SK-N-SH (cell line): ENCODE measurements at regions not wholly inside any gene's neighbourhood (a gene's known extent, or its start where the extent isn't known, plus 50 kb on each side); places are given as distances from the start of the nearest gene placed in this dataset.

Experiments used
- CTCF ChIA-PET: fragments of 300-600, 350-600 bp; formaldehyde crosslinking; extraction: SDS; loops from one replicate; lab custom pipeline; 2021; lab: Yijun Ruan, JAX
- POLR2A ChIA-PET: fragments of 350-600 bp; sonication (Branson Sonifier 250); formaldehyde crosslinking; extraction: SDS; loops from one replicate; lab custom pipeline; 2020; ENCODE audit warnings: antibody characterized with exemption, inconsistent platforms; lab: Yijun Ruan, JAX
- DNase-seq: peaks from one replicate; pipeline ENCODE4 v3.0.0; 2012
- H2AFZ ChIP-seq: fragments of 200-600 bp; sonication (generic); 2 replicates; pipeline ENCODE4 v1.8.1; 2016; ENCODE audit warnings: antibody characterized with exemption, mild to moderate bottlenecking, low read depth
- H3F3A ChIP-seq: fragments of 200-600 bp; sonication (generic); replicated peaks from 2 replicates; pipeline ENCODE3; 2016; ENCODE audit warnings: antibody characterized with exemption, mild to moderate bottlenecking; ENCODE audit not compliant: insufficient read depth
- H3K27ac ChIP-seq, 2 experiments: fragments of 200-500 bp in 1 of 2; fragments of 200-600 bp in 1 of 2; sonication (Bioruptor generic) in 1 of 2; sonication (generic), shearing (Covaris generic) in 1 of 2; 2 replicates each; pipeline versions ENCODE4 v1.5.1 to v1.6.1; 2014 to 2016; ENCODE audit warnings: low read depth in 2 of 2, inconsistent platforms in 1 of 2, low read length in 1 of 2, mild to moderate bottlenecking in 1 of 2, mixed read lengths in 1 of 2
- H3K27me3 ChIP-seq: fragments of 200-600 bp; sonication (generic), shearing (Covaris generic); 2 replicates; pipeline ENCODE4 v1.6.1; 2016; ENCODE audit warnings: mixed run types; ENCODE audit not compliant: insufficient read depth
- H3K36me3 ChIP-seq, 2 experiments: fragments of 200-500 bp in 1 of 2; fragments of 200-600 bp in 1 of 2; sonication (Bioruptor generic) in 1 of 2; sonication (generic) in 1 of 2; replicated peaks in 1 of 2; 2 replicates each; pipeline versions ENCODE3 to v1.5.1; 2014 to 2016; ENCODE audit warnings: low read length in 1 of 2, mild to moderate bottlenecking in 1 of 2; ENCODE audit not compliant: insufficient read depth in 2 of 2, control insufficient read depth in 1 of 2
- H3K4me1 ChIP-seq, 2 experiments: fragments of 200-500 bp in 1 of 2; fragments of 200-600 bp in 1 of 2; sonication (Bioruptor generic) in 1 of 2; sonication (generic), shearing (Covaris generic) in 1 of 2; 2 replicates each; pipeline versions ENCODE4 v1.5.1 to v1.6.1; 2014 to 2016; ENCODE audit warnings: low read depth in 1 of 2, low read length in 1 of 2, mixed run types in 1 of 2; ENCODE audit not compliant: insufficient read depth in 2 of 2, control insufficient read depth in 1 of 2
- H3K4me2 ChIP-seq: fragments of 200-600 bp; sonication (generic), shearing (Covaris generic); 2 replicates; pipeline ENCODE4 v1.6.1; 2017; ENCODE audit warnings: mixed run types
- H3K4me3 ChIP-seq, 2 experiments: fragments of 200-500 bp in 1 of 2; fragments of 200-600 bp in 1 of 2; sonication (Bioruptor generic) in 1 of 2; sonication (generic), shearing (Covaris generic) in 1 of 2; 2 replicates each; pipeline versions ENCODE4 v1.5.1 to v1.8.1; 2014 to 2016; ENCODE audit warnings: low read depth in 2 of 2, inconsistent platforms in 1 of 2, low read length in 1 of 2, mild to moderate bottlenecking in 1 of 2, mixed read lengths in 1 of 2, moderate library complexity in 1 of 2
- H3K79me2 ChIP-seq: fragments of 200-600 bp; sonication (generic); 2 replicates; pipeline ENCODE4 v1.8.1; 2017; ENCODE audit warnings: mild to moderate bottlenecking; ENCODE audit not compliant: insufficient read depth
- H3K9ac ChIP-seq: fragments of 200-600 bp; sonication (generic); 2 replicates; pipeline ENCODE4 v1.6.1; 2017; ENCODE audit warnings: mixed run types
- H3K9me2 ChIP-seq: fragments of 200-600 bp; sonication (generic); 2 replicates; pipeline ENCODE4 v1.6.1; 2017; ENCODE audit warnings: mixed run types
- H3K9me3 ChIP-seq: fragments of 200-600 bp; sonication (generic); 2 replicates; pipeline ENCODE4 v1.6.1; 2017; ENCODE audit warnings: mixed run types, mild to moderate bottlenecking, moderate library complexity
- H4K20me1 ChIP-seq: fragments of 200-600 bp; sonication (generic); 2 replicates; pipeline ENCODE4 v1.6.1; 2017; ENCODE audit warnings: mild to moderate bottlenecking, mixed run types; ENCODE audit not compliant: insufficient read depth
- CTCF ChIP-seq: fragments of 200-600 bp; sonication (generic); IDR thresholded peaks from 2 replicates; pipeline ENCODE4 v1.6.1; 2017; ENCODE audit warnings: antibody characterized with exemption, mild to moderate bottlenecking, moderate library complexity
- EP300 ChIP-seq, 2 experiments: IDR thresholded peaks; 2 replicates each; pipeline versions ENCODE4 v1.4.0 to v1.6.1; 2012; ENCODE audit warnings: borderline replicate concordance in 1 of 2, low read depth in 1 of 2, low read length in 1 of 2
- EZH2phosphoT487 ChIP-seq: fragments of 200-600 bp; sonication (generic); IDR thresholded peaks from 2 replicates; pipeline ENCODE4 v1.6.1; 2017; ENCODE audit warnings: low read depth, mixed run types, mild to moderate bottlenecking, antibody characterized with exemption, moderate library complexity, borderline replicate concordance
- FOXJ3 ChIP-seq: sonication (generic); formaldehyde crosslinking; IDR thresholded peaks from 2 replicates; pipeline ENCODE4 v1.5.1; 2020; ENCODE audit warnings: mild to moderate bottlenecking, missing genetic modification reagents
- GABPA ChIP-seq: IDR thresholded peaks from 2 replicates; pipeline ENCODE4 v1.4.0; 2012; ENCODE audit warnings: low read depth, mild to moderate bottlenecking
- GATA2 ChIP-seq: sonication (generic); formaldehyde crosslinking; IDR thresholded peaks from 2 replicates; pipeline ENCODE4 v1.5.0; 2020; ENCODE audit warnings: mild to moderate bottlenecking, missing genetic modification reagents
- IRF3 ChIP-seq: fragments of 150-350 bp; IDR thresholded peaks from 2 replicates; pipeline ENCODE4 v1.6.1; 2016; ENCODE audit warnings: mild to moderate bottlenecking, low read depth, low read length
- JUND ChIP-seq: IDR thresholded peaks from 2 replicates; pipeline ENCODE4 v1.4.0; 2012
- MEF2A ChIP-seq: IDR thresholded peaks from 2 replicates; pipeline ENCODE4 v1.4.0; 2012; ENCODE audit warnings: low read depth, borderline replicate concordance
- MXI1 ChIP-seq: IDR thresholded peaks from 2 replicates; pipeline ENCODE4 v1.6.1; 2012; ENCODE audit warnings: mild to moderate bottlenecking, low read depth, low read length, improper control_type of control experiment
- NRF1 ChIP-seq: IDR thresholded peaks from 2 replicates; pipeline ENCODE4 v1.6.1; 2012; ENCODE audit warnings: low read depth, mild to moderate bottlenecking, low read length
- PBX3 ChIP-seq: IDR thresholded peaks from 2 replicates; pipeline ENCODE4; 2012
- RAD21 ChIP-seq: IDR thresholded peaks from 2 replicates; pipeline ENCODE4 v1.6.1; 2012; ENCODE audit warnings: mild to moderate bottlenecking, low read length
- RCOR1 ChIP-seq: fragments of 150-350 bp; IDR thresholded peaks from 2 replicates; pipeline ENCODE4 v1.6.1; 2017; ENCODE audit warnings: antibody characterized with exemption, low read length
- SMC3 ChIP-seq: IDR thresholded peaks from 2 replicates; pipeline ENCODE4 v1.6.1; 2012; ENCODE audit warnings: low read depth, low read length, improper control_type of control experiment
- USF1 ChIP-seq: IDR thresholded peaks from 2 replicates; pipeline ENCODE4 v1.4.0; 2012; ENCODE audit warnings: low read depth, borderline replicate concordance
- ZBTB33 ChIP-seq: IDR thresholded peaks from 2 replicates; pipeline ENCODE4 v1.4.0; 2012; ENCODE audit warnings: low read depth, borderline replicate concordance
- WGBS: methylation state at CpG from one replicate; pipeline ENCODE4 v1.1.6; 2017; ENCODE audit warnings: low lambda C conversion rate; 5-methylcytosine and 5-hydroxymethylcytosine counted together

GRCh38 chr1:56196839-56197238 lies 382.5 kb downstream of the PLPP3 start:
- H3K9me3 ChIP-seq, result no peaks in the 10 kb centered on the region
- no peak overlapping the region for H3K27ac ChIP-seq
- H3K4me1 ChIP-seq, result peaks cover 0 to 28% of the 10 kb centered on the region in 2 experiments; a peak in 2 of 4 replicates
- H3K9ac ChIP-seq, result no peak overlapping the region
- ChIA-PET POLR2A (no interaction called here), CTCF (no interaction called here)
- no peak overlapping the region for H2AFZ ChIP-seq
- no peak for DNase-seq
- H3K4me2 ChIP-seq, result no peak overlapping the region
- no peak overlapping the region for H3K4me3 ChIP-seq
- H3K79me2 ChIP-seq, result no peaks in the 10 kb centered on the region
- no peaks in the 10 kb centered on the region for H3F3A ChIP-seq
- H3K27me3 ChIP-seq, result no peaks in the 10 kb centered on the region
- H4K20me1 ChIP-seq, result no peaks in the 10 kb centered on the region
- TF ChIP-seq FOXJ3 (CRISPR knock-in tag) (no peak), JUND (no peak), RAD21 (no peak), IRF3 (no peak), EZH2phosphoT487 (no peak), CTCF (no peak), USF1 (no peak), EP300 (IDR thresholded peaks at IDR 0.05; ENCODE audit: borderline replicate concordance in 1 of 2, low read depth in 1 of 2, low read length in 1 of 2) (no peak), NRF1 (no peak), ZBTB33 (no peak), RCOR1 (no peak), SMC3 (no peak), MXI1 (no peak), MEF2A (no peak), GATA2 (CRISPR knock-in tag) (no peak), PBX3 (no peak), GABPA (no peak)
- WGBS, result 73% methylated on average over 2 of the region's 2 CpGs
- no peaks in the 10 kb centered on the region for H3K9me2 ChIP-seq
- no peaks in the 10 kb centered on the region for H3K36me3 ChIP-seq
